Mammary epithelial cell (primary cell): ENCODE measurements at regions not wholly inside any gene's neighbourhood (a gene's known extent, or its start where the extent isn't known, plus 50 kb on each side); places are given as distances from the start of the nearest gene placed in this dataset.

Source experiments
- EZH2 ChIP-seq: IDR thresholded peaks from 2 replicates; pipeline ENCODE4 v1.6.1; 2012; ENCODE audit warnings: low read length, inconsistent platforms, borderline replicate concordance
- TF ChIP-seq, protein P1 (sequence below), 2 donors: IDR thresholded peaks in 1 of 2; conservative IDR thresholded peaks in 1 of 2; 2 replicates each; pipeline ENCODE4 v1.5.1; 2011 to 2012; ENCODE audit warnings: inconsistent platforms in 2 of 2, low read length in 2 of 2, mild to moderate bottlenecking in 2 of 2, control low read depth in 1 of 2, low read depth in 1 of 2; ENCODE audit not compliant: insufficient read depth in 1 of 2; ENCODE audit errors: extremely low read depth in 1 of 2

DNA sequence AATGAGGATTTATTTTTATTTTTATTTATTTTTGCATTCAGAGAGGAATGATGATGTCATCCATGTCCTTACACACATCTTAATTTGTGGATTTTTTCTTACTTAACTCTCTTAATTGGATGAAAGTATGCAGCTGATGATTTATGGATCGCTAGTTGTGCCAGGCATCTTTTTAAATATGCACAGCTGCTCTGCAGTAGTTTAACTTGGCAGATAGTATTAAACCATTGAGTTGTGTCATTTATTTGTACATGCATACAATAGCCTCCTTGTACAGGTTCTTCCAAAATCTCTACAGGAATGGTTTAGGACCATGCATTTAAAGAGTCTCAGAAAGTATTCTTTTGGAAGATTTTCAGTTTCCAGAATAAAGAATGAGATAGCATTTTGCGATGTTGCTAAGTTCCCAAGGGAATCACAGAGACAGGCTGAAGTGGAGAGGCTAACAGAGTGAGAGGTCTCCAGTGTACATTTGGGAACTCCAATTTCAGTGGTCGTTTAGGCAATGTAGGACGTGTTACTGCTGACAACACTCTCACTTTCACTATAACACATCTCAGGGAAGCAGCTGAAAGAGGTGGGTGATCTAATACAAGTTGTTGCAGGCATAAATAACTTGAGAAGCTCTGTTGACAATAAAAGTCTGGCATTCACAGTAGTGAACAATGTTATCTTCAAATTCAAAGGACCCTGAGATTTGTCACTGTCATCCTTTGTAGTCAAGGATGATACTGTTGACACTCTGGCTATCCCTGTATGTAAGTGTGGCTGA lies 49.9 kb upstream of the SCRG1 start:
- TF ChIP-seq, protein P1, sequence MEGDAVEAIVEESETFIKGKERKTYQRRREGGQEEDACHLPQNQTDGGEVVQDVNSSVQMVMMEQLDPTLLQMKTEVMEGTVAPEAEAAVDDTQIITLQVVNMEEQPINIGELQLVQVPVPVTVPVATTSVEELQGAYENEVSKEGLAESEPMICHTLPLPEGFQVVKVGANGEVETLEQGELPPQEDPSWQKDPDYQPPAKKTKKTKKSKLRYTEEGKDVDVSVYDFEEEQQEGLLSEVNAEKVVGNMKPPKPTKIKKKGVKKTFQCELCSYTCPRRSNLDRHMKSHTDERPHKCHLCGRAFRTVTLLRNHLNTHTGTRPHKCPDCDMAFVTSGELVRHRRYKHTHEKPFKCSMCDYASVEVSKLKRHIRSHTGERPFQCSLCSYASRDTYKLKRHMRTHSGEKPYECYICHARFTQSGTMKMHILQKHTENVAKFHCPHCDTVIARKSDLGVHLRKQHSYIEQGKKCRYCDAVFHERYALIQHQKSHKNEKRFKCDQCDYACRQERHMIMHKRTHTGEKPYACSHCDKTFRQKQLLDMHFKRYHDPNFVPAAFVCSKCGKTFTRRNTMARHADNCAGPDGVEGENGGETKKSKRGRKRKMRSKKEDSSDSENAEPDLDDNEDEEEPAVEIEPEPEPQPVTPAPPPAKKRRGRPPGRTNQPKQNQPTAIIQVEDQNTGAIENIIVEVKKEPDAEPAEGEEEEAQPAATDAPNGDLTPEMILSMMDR (conservative IDR thresholded peaks at IDR 0.05 in 1 of 2, IDR thresholded peaks at IDR 0.05 in 1 of 2; ENCODE audit: extremely low read depth in 1 of 2, insufficient read depth in 1 of 2, low read depth in 1 of 2, low read length in 2 of 2): no peak
- TF ChIP-seq EZH2: no peak
